Naive thymus-derived CD8-positive, alpha-beta T cell (primary cell): ENCODE measurements at regions not wholly inside any gene's neighbourhood (a gene's known extent, or its start where the extent isn't known, plus 50 kb on each side); places are given as distances from the start of the nearest gene placed in this dataset.
"Not testable (repeated sequence)": the region's sequence is repeated elsewhere in the genome, so short reads cannot be mapped to it uniquely, and the experiment has no call there.

Experiments
- ATAC-seq, 2 donors: fragments of 150-1000 bp; cut with Tn5 transposase in 1 of 2; sonication (Bioruptor Pico), chemical (Tn5 transposase) in 1 of 2; 1 replicate in 1 of 2; 2 replicates in 1 of 2; pipeline ENCODE4 v1.10.0; 2021; ENCODE audit warnings: mild to moderate bottlenecking in 2 of 2, moderate library complexity in 2 of 2
- POLR2A ChIA-PET: fragments of 350-600 bp; sonication (Branson Sonifier 250); formaldehyde crosslinking; loops from one replicate; lab custom pipeline; 2021; ENCODE audit warnings: antibody characterized with exemption; lab: Charles Lee
- DNase-seq, 10 donors: peaks; one replicate each; pipeline versions ENCODE4 v3.0.0 to v3.0.0-alpha.2; 2020 to 2022
- H3K27ac Mint-ChIP-seq, 10 donors: one replicate each; pipeline ENCODE4 v1.8.0; 2020 to 2022; ENCODE audit warnings: mild to moderate bottlenecking in 10 of 10, mixed read lengths in 10 of 10, moderate library complexity in 4 of 10, inconsistent platforms in 1 of 10
- H3K27me3 Mint-ChIP-seq, 5 donors: one replicate each; pipeline ENCODE4 v1.8.0; 2021 to 2022; ENCODE audit warnings: mixed read lengths in 5 of 5
- H3K36me3 Mint-ChIP-seq, 3 donors: one replicate each; pipeline ENCODE4 v1.8.0; 2020 to 2022; ENCODE audit warnings: mixed read lengths in 3 of 3, mild to moderate bottlenecking in 2 of 3, inconsistent platforms in 1 of 3
- H3K4me1 Mint-ChIP-seq, 4 donors: one replicate each; pipeline ENCODE4 v1.8.0; 2021 to 2022; ENCODE audit warnings: mixed read lengths in 4 of 4
- H3K4me3 Mint-ChIP-seq, 10 donors: one replicate each; pipeline ENCODE4 v1.8.0; 2020 to 2022; ENCODE audit warnings: mild to moderate bottlenecking in 10 of 10, mixed read lengths in 10 of 10, moderate library complexity in 6 of 10, inconsistent platforms in 1 of 10
- H3K9me3 Mint-ChIP-seq, 9 donors: one replicate each; pipeline ENCODE4 v1.8.0; 2020 to 2022; ENCODE audit warnings: mixed read lengths in 9 of 9, mild to moderate bottlenecking in 3 of 9, inconsistent platforms in 1 of 9, moderate library complexity in 1 of 9

GRCh38 chr2:210730672-210731071 lies 174.3 kb downstream of the CPS1 start:
- no peaks in the 10 kb centered on the region for H3K36me3 Mint-ChIP-seq
- peaks cover 0 to 9% (median 2%) of the 10 kb centered on the region in 5 donors for H3K27me3 Mint-ChIP-seq
- ATAC-seq (no peak), DNase-seq (no peak)
- POLR2A ChIA-PET, result no interaction called here
- H3K9me3 Mint-ChIP-seq, result peaks cover 0 to 10% (median 2%) of the 10 kb centered on the region in 9 donors
- H3K27ac Mint-ChIP-seq, result no peak overlapping the region
- no peaks in the 10 kb centered on the region for H3K4me1 Mint-ChIP-seq
- no peak overlapping the region for H3K4me3 Mint-ChIP-seq

- H3K36me3 Mint-ChIP-seq, ATAC-seq, POLR2A ChIA-PET, H3K4me3 Mint-ChIP-seq, H3K27me3 Mint-ChIP-seq, H3K27ac Mint-ChIP-seq, DNase-seq, H3K4me1 Mint-ChIP-seq, H3K9me3 Mint-ChIP-seq: not testable (repeated sequence)
These were observed 190.4 kb downstream of the CPS1 start for GRCh38 chr2:210746826-210747225.

- peaks cover 0 to 4% (median 0%) of the 10 kb centered on the region in 5 donors for H3K27me3 Mint-ChIP-seq
- H3K9me3 Mint-ChIP-seq, result peaks cover 0 to 2% (median 0%) of the 10 kb centered on the region in 9 donors
- POLR2A ChIA-PET, result no interaction called here
- no peak overlapping the region for H3K4me3 Mint-ChIP-seq
- DNase-seq (no peak), ATAC-seq (no peak)
- H3K27ac Mint-ChIP-seq, result no peak overlapping the region
- no peaks in the 10 kb centered on the region for H3K4me1 Mint-ChIP-seq
- no peaks in the 10 kb centered on the region for H3K36me3 Mint-ChIP-seq
These were observed 196.1 kb downstream of the CPS1 start for GRCh38 chr2:210752532-210752931.

- H3K4me1 Mint-ChIP-seq, result no peaks in the 10 kb centered on the region
- DNase-seq (no peak), ATAC-seq (no peak)
- no peak overlapping the region for H3K4me3 Mint-ChIP-seq
- H3K27ac Mint-ChIP-seq, result no peak overlapping the region
- no peaks in the 10 kb centered on the region for H3K36me3 Mint-ChIP-seq
- POLR2A ChIA-PET, result no interaction called here
- peaks cover 0 to 4% (median 0%) of the 10 kb centered on the region in 5 donors for H3K27me3 Mint-ChIP-seq
- H3K9me3 Mint-ChIP-seq, result peaks cover 0 to 2% (median 0%) of the 10 kb centered on the region in 9 donors
These were observed 197.0 kb downstream of the CPS1 start for GRCh38 chr2:210753386-210753785.

- DNase-seq, result no peak
- no peak overlapping the region for H3K27ac Mint-ChIP-seq
These were observed 200.5 kb downstream of the CPS1 start for GRCh38 chr2:210756855-210757254.

GRCh38 chr2:210762604-210763588 lies 206.5 kb downstream of the CPS1 start:
- Mint-ChIP-seq H3K4me1 (no peaks in the 10 kb centered on the region), H3K4me3 (no peak overlapping the region), H3K27me3 (no peaks in the 10 kb centered on the region), H3K27ac (no peak overlapping the region), H3K36me3 (no peaks in the 10 kb centered on the region), H3K9me3 (peaks cover 0 to 4% (median 1%) of the 10 kb centered on the region in 9 donors)
- DNase-seq (no peak), ATAC-seq (no peak)
- POLR2A ChIA-PET, result no interaction called here

More at GRCh38 chr2:210756855-210757254, 200.5 kb downstream of the CPS1 start:
- POLR2A ChIA-PET, result no interaction called here
- H3K4me1 Mint-ChIP-seq, result no peaks in the 10 kb centered on the region
- no peak for ATAC-seq
- no peaks in the 10 kb centered on the region for H3K36me3 Mint-ChIP-seq
- H3K4me3 Mint-ChIP-seq, result no peak overlapping the region
- peaks cover 0 to 4% (median 0%) of the 10 kb centered on the region in 5 donors for H3K27me3 Mint-ChIP-seq
- H3K9me3 Mint-ChIP-seq, result peaks cover 0 to 4% (median 0%) of the 10 kb centered on the region in 9 donors

GRCh38 chr2:210768329-210768910 lies 212.0 kb downstream of the CPS1 start:
- H3K9me3 Mint-ChIP-seq, result peaks cover 0 to 23% (median 4%) of the 10 kb centered on the region in 9 donors
- POLR2A ChIA-PET, result no interaction called here
- H3K27ac Mint-ChIP-seq, result no peak overlapping the region
- ATAC-seq (no peak), DNase-seq (no peak)
- H3K27me3 Mint-ChIP-seq, result peaks cover 0 to 6% (median 0%) of the 10 kb centered on the region in 5 donors
- H3K4me3 Mint-ChIP-seq, result no peak overlapping the region
- H3K36me3 Mint-ChIP-seq, result no peaks in the 10 kb centered on the region
- H3K4me1 Mint-ChIP-seq, result no peaks in the 10 kb centered on the region

GRCh38 chr2:210776756-210777155 lies 220.4 kb downstream of the CPS1 start:
- H3K4me1 Mint-ChIP-seq, result no peaks in the 10 kb centered on the region
- ATAC-seq, result no peak

GRCh38 chr2:210782222-210782621 lies 225.8 kb downstream of the CPS1 start:
- POLR2A ChIA-PET, result no interaction called here
- H3K4me1 Mint-ChIP-seq, result no peaks in the 10 kb centered on the region
- DNase-seq (no peak), ATAC-seq (no peak)
- peaks cover 0 to 12% (median 0%) of the 10 kb centered on the region in 9 donors for H3K9me3 Mint-ChIP-seq
- H3K4me3 Mint-ChIP-seq, result no peak overlapping the region
- H3K27ac Mint-ChIP-seq, result no peak overlapping the region
- H3K36me3 Mint-ChIP-seq, result no peaks in the 10 kb centered on the region
- H3K27me3 Mint-ChIP-seq, result no peaks in the 10 kb centered on the region

More at GRCh38 chr2:210776756-210777155, 220.4 kb downstream of the CPS1 start:
- POLR2A ChIA-PET, result no interaction called here
- no peak for DNase-seq
- Mint-ChIP-seq H3K4me3 (no peak overlapping the region), H3K27me3 (peaks cover 0 to 2% (median 0%) of the 10 kb centered on the region in 5 donors), H3K9me3 (peaks cover 0 to 30% (median 4%) of the 10 kb centered on the region in 9 donors), H3K36me3 (no peaks in the 10 kb centered on the region), H3K27ac (no peak overlapping the region)

- H3K4me3 Mint-ChIP-seq, ATAC-seq, H3K36me3 Mint-ChIP-seq, H3K27ac Mint-ChIP-seq, POLR2A ChIA-PET, DNase-seq, H3K9me3 Mint-ChIP-seq, H3K27me3 Mint-ChIP-seq, H3K4me1 Mint-ChIP-seq: not testable (repeated sequence)
These were observed 231.4 kb downstream of the CPS1 start for GRCh38 chr2:210787831-210788230.

GRCh38 chr2:210792000-210792399 lies 235.6 kb downstream of the CPS1 start:
- no peaks in the 10 kb centered on the region for H3K4me1 Mint-ChIP-seq
- no peak overlapping the region for H3K27ac Mint-ChIP-seq
- no peaks in the 10 kb centered on the region for H3K36me3 Mint-ChIP-seq
- ATAC-seq (no peak), DNase-seq (no peak)
- POLR2A ChIA-PET, result no interaction called here
- H3K9me3 Mint-ChIP-seq, result no peaks in the 10 kb centered on the region
- no peak overlapping the region for H3K4me3 Mint-ChIP-seq
- no peaks in the 10 kb centered on the region for H3K27me3 Mint-ChIP-seq

GRCh38 chr2:210795506-210795905 lies 239.1 kb downstream of the CPS1 start:
- DNase-seq (no peak), ATAC-seq (no peak)
- H3K4me3 Mint-ChIP-seq, result no peak overlapping the region
- H3K27me3 Mint-ChIP-seq, result no peaks in the 10 kb centered on the region
- H3K9me3 Mint-ChIP-seq, result peaks cover 0 to 4% (median 0%) of the 10 kb centered on the region in 9 donors
- POLR2A ChIA-PET, result no interaction called here
- no peak overlapping the region for H3K27ac Mint-ChIP-seq
- H3K36me3 Mint-ChIP-seq, result no peaks in the 10 kb centered on the region
- no peaks in the 10 kb centered on the region for H3K4me1 Mint-ChIP-seq

- ATAC-seq, result no peak
- Mint-ChIP-seq H3K27ac (no peak overlapping the region), H3K27me3 (no peaks in the 10 kb centered on the region), H3K36me3 (no peaks in the 10 kb centered on the region), H3K4me1 (no peaks in the 10 kb centered on the region), H3K4me3 (no peak overlapping the region), H3K9me3 (peaks cover 0 to 8% (median 0%) of the 10 kb centered on the region in 9 donors)
- POLR2A ChIA-PET, result no interaction called here
- DNase-seq, result no peak
These were observed 241.8 kb downstream of the CPS1 start for GRCh38 chr2:210798180-210798579.
